NCI-H1417 (cell line): ENCODE measurements at regions not wholly inside any gene's neighbourhood (a gene's known extent, or its start where the extent isn't known, plus 50 kb on each side); places are given as distances from the start of the nearest gene placed in this dataset.

Experiments
- DNase-seq, 3 experiments: peaks; one replicate each; lab custom pipeline; 2025; lab: John Stamatoyannopoulos, UW

DNA sequence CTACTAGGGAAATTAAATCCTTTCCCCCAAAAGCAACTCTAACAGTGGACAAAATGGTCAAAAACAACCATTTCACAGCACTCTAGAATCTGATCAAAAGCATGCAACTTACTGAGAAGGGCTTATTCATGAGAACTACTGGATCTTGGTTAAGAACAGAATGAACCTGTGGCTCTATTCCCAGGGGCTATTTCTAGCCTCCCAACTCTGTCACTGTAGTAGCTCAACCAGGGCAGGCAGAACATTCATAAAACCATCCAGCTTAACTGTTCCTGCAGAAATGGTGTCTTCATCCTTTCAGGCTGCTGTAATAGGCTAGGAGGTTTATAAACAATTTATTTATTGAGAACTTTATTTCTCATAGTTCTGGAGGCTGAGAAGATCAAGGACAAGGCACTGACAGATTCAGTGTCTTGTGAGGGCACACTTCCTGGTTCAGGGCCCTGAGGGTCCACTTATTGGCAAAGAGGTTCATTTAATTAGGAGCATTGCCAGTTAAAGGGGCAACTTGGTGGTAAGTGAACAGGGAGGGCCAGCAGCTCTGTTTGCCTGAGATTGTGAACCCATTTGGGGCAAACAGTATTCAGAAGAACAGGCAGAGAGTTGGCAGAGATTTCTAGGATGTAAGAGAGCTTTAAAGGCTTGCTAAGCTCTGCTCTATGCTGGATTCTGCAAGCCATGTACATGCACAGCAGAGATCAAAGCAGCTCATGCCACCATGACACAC lies 238.5 kb upstream of the FBXL7 start:
- no peak for DNase-seq

DNA sequence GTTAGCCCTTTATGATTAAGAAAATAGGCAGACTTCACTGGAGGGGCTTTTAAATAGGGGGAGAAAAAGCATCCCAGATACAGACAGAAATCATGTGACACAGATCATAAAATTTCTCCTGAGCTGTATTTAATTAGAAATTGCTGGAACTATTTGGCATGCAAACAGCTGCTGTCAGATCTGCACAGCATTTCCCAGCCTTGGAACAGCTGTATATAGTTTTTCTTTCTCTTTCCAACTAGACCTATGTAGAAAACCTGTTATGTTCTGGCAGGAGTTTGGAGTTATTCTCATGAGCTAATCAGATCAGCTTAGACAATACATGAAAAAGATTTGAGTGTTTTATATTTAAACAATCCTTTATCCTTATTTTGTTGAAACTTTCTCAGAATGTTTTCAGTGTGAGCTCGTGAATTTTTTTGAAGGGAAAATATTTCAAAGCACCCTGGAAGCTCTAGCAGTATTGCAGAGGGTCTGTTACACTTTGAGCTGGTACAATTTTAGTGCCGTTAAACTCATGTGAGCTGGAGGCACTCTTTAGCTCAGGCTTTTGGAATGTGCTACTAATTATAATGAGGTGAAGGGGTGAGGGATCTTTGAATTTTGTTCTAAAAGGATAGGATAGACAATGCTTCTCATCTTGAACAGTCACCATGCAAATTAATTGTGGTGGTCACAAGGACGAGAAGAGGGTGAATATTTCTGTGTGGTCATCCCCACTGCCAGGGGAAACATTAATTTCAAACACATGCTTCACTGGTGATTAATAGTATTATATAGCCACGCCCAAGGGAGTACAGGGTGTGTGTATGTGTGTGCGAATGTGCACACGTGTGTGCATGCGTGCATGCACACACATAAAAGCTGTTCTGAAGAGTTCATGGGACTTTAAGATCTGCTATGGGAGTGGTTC lies 239.4 kb upstream of the FBXL7 start:
- no peak for DNase-seq

DNA sequence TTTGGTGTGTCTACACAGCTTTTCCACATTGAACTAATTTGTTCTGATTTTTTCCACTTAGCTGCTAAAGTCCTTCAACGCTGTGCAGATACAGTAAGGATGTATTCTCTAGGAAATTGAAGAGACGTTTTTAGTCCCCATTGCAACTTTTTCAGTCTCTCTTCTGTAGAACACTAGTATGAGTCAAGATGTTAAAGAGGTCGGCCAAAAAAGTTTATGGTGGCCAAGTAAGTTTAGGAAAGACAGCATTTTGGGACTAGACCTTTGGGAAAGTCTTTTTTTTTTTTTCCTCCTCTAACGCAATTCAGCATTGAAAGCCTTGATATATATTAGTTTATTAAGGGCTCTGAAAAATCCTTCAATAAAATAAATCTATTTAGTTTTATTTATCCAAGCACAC lies 243.5 kb upstream of the FBXL7 start:
- no peak for DNase-seq

DNA sequence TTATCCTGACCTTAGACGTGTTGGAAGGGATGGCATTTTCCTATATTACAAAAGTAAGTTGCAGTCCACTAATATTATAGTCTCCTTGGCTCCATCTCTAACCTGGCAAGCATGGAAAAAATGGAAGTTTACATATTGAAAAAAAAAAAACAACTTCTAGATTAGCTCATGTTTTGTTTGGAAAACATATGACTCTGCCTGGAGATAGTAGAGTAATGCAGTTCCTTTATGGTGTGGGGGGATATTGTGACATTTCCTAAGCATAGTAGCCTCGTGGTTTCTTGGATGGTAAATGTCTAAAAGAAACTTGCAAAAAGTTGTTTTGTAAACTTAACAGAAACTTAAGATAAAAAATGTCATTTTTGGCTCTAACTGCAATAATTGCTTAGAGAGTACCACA lies 244.4 kb upstream of the FBXL7 start:
- DNase-seq = no peak

DNA sequence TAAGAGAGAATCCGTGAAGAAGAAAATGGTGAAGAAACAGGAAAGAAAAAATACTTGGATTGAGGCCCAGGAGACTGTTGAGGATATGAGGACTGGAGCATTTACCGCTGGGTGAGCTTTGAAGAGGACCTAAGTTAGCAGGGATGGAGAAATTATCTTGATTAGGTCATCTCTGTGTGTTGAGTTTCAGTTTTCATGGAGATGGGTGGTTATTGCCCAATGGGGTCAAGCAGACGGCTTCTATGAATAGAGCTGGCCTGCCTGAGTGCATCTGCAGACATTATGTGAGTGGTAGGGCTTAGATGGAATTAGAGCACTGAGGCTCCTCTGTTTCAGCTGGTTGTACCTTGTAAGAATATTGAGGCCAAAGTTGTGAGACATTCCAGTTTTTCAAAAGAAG lies 245.4 kb upstream of the FBXL7 start:
- no peak for DNase-seq

DNA sequence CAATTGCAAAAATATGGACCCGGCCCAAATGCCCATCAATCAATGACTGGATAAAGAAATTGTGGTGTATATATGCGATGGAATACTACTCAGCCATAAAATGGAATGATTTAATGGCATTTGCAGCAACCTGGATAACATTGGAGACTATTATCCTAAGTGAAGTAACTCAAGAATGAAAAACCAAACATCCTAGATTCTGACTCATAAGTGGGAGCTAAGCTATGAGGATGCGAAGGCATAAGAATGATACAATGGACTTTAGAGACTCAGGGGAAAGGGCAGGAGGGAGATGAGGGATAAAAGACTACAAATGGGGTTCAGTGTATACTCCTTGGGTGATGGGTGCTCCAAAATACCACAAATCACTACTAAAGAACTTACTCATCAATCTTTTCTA lies 247.6 kb upstream of the FBXL7 start:
- no peak for DNase-seq

DNA sequence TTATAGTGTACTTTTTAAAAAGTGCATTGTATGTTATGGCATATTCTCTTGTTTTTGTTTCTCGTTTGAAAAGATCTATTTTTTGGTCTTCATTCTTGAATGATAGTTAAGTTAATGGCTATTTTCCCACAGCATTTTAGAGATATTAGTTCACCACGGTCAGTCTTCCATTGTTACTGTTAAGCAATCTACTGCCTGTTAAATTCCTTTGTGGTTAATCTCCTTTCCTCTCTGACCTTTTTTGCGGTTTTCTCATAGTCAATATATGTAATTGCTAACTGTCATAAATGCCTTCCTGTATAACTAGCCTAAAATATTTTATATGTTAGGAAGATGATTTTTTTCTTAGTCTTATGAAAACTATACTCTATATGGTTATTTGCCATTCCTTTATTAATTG lies 250.8 kb upstream of the FBXL7 start:
- no peak for DNase-seq

DNA sequence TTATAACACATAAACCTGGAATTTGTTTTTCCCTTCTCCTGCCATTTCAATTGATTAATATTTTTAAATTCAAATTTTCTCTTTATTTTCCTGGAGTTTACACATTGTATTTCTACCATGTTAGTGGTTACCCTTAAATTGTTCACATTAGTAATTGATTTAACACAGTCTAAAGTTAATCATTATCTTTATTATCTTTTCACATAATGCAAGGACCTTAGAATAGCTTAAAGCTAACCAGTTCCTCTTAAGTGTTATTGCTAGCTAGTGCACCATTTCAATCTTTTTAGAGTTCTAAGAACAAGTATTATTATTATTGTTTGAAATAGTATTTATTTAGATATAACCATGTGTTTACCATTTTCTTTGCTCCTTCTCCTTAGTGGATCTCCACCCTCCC lies 251.2 kb upstream of the FBXL7 start:
- DNase-seq = no peak

DNA sequence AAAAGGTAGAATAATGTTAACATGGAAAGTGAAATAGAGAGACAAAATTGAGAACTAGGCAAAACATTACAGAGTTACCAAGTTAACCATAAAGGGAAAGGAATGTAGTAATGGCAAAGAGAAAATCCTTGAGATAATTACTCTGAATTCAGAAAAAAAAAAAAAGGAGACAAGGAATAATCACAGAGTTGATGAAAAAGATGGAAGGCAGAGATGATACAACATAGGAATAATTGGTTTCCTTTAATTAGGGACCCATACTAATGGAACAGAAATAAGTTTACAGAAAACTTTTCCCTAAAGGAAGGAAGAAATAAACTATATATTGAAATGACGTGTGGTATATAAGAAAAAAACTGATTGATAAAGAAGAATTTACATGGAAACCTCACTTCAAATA lies 254.1 kb upstream of the FBXL7 start:
- DNase-seq = no peak

DNA sequence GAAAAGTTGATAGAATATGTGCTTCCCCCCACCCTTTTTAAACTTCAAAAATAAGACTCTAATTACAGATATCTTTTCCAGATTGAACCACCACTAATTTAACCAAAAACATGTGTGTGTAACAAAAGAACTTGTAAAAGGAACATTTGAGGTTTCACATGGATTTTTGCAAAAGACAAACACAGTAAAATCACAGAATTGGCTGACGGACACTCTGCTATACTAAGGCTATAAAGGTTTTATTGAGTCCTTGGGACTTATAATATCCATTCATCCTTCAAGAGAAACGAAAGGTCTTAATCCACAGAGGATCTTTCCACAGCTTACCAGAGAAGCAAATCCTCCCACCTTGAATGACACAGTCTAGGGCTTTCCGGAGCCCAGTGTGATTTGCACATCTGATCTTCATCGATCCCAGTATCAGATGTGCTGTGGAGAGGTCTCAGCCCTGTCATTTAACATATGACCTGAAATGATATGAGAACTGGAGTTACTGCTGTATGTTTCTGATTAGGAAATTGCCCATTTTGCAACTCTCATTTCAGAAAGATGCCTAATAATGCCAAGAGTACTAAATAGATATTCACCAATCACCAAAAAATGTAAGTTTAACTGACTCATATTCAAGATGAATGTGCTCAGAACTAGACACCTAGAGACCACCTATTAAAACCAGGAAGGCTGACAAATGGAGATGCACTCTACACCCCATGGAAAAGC lies 256.5 kb upstream of the FBXL7 start:
- DNase-seq = no peak

DNA sequence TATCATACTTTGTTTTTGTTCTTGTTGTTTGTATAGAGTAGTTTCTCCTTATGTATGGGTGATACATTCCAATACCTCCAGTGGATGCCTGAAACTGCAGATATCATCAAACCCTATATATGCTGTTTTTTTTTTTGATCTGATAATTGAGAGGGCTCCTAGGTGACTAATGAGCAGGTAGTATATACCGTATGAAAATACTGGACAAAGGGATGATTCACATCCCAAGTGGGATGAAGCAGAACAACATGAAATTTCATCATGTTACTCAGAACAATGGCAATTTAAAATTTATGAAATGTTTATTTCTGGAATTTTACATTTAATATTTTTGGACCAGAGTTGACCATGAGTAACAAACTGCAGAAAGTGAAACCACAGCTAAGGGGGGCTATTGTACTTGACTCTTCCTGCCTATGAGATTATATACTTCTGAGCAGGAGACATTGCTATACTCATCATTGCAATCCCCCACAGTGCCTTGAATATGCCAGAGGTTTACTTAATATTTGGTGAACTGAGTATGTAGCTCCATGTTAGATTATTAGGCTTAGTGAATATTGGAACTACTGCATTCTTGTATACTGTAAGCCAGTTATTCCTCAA lies 258.7 kb upstream of the FBXL7 start:
- DNase-seq = no peak

DNA sequence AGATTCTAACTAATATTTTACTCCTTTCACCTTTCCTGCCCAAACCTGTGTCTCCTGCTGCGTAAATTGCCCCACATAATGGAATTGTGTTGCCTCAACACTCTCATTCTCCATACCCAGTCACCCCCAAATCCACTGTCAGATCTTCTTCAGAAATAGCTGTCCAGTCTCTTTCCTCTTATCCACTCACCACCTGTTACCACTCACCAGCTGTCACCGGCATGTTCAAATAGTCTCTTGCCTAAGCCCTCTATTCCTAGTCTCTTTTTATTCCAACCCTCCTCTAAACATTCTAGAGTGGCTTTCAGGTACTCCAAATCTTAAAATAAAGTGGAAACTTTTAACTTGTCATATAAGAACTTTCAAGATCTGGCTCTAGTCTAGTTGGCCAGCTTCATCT lies 262.0 kb upstream of the FBXL7 start:
- DNase-seq = no peak

DNA sequence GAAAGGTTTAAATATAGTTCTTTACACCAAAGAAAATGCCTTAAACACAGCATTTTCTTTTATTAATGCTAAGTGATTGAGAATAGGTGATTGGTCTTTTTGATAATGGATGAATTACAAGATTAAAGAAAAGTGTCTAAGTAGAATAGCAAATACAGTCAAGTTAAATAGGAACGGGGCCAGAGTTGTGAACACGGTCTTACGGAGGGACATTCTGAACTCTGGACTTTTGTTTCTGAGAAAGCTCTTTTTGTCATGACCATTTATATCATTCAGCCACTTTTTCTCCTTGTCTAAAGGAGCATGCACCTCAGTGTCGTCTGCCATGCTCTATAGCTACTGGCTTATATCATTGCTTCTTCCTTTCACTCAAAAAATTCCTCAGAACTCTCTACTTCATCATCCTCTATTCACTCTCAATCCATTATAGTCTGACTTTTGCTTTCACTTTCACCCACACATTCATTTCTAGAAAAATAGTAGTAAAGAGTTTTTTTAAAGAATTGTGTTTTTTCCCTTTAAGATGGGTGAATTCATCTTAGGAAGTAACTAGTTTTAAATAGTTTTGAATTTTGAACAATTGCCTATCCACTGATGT lies 263.0 kb upstream of the FBXL7 start:
- DNase-seq = no peak

DNA sequence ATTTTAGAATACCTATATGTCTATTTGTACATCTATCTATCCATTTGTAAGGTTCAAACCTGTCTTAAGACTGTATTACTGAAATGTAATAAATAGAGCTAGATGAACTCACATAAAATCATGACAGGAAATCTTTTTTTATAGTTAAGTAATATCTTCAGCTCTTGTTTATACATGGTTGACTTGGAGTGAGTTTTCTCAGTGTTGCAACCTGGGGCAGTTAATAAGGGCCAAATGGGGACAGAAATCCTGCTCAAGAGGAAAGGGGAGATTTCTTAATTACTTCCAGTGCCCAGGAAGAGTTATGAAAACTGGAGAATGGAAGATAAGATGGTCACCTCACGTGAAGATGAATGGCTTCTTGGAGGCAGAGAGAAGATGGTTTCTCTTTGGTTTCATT lies 265.1 kb upstream of the FBXL7 start:
- DNase-seq = no peak

DNA sequence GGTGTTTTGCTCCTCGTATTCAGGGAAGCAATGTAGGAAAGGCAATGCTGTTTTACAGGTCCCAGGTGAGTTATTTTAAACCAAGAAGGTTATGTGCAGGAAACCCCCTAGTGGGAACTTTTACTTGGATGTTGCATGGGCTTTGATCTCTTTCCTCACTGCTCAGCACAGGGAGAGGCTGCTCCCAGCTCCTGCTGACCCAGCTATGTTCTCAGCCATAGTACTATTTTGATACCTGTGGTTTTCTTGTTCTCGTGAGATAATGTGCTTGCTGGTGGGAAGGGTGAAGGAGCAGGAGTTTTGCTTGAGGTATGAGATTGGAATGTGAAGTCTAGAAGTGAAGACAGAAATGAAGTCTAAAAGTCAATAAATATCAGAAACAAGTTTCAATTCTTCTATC lies 265.6 kb upstream of the FBXL7 start:
- no peak for DNase-seq

DNA sequence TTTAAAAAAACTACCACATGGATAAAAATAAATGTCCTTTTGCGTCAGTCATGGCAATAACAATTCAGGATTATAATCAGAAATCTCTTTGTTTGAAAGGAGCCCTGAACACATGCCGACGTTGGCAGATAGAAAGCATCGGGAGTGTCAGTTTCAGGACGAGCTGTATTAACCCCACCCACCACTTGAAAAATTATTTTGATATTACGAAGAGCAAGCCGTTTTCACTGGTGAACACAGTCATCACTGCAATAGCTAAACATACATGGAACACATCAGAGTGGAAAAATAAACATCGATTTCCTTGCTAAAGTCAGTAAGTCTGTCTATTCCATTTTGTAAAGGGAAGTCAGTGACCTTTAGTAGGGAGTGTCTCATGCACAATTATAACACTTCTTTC lies 266.4 kb upstream of the FBXL7 start:
- no peak for DNase-seq

DNA sequence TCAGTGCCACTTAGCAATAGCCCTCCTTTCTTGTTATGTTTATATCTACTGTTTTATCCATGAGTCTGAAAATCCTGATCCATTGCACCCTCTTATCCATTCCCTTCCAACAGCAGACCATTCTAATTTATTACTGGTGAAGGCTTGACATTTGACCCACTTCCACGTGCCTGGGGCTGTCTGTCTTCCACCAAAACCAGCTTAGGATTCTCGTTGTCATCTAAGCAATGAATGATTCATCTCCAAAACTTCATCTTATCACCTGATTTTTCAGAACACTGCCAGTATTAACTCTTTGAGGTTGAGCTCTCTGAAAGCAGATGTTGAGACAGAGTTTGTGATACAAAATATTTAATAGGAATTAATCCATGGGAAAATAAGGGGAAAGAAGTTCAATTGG lies 277.8 kb upstream of the FBXL7 start:
- DNase-seq = no peak

DNA sequence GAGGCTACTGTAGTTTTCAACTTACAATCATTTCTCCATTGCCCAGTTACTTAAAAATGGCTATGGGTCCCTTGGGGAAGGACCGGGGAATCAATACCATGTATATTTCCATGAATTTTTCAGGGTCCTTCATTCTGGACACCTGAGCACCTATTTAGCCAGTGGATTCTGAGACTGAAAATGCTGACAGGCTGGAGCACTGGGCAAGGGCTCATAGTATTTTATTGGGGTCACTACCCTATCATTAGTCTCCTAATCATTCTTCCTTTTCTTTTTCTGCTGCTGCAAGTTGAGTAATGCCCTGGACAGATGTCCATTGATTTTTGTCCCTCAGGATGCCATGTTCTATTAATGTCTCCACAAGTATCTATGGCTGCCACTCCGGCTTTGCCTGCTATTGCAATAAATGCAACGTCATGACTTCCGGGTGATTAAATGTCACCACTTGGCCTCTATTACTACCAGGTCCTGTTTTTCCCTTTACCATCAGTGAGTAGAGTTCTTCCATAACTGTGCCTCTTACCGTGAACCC lies 279.3 kb upstream of the FBXL7 start:
- DNase-seq = no peak

DNA sequence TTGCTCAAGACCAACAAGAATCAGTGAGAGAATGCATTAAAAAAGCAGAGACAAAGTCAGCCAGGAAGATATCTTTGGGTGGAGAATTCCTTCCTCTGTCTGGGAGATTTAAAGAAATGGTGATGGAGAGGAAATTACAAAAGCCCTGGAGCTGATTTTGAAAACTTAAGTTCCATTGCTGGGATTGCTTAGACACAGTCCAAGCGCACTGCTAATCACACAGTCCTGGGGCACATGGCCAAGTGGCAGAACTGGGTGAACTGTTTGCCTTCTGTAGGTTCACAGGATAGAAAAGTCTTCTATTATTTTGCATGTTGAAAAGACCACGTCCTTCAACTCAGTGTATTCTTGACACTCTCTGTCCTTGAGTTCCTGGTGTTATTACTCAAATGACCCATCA lies 284.9 kb upstream of the FBXL7 start:
- no peak for DNase-seq

DNA sequence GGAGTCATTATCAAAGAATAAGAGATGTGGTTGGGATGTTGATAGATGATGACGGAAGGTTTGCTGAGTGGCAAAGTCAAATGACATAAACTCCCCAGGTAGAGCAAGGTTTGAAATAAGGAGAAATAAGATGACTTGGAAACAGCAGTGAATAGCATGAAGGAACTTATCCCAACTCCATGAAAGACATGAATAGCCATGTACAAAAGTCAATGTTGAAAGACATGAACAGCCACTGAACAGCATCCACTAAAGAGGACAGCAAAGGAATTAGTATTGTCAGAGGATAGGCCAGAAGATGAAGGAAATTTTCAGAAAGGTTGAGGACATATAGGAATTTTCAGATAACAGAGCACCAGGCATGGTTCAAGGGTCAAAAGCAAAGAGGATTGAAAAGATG lies 286.0 kb upstream of the FBXL7 start:
- DNase-seq = no peak

DNA sequence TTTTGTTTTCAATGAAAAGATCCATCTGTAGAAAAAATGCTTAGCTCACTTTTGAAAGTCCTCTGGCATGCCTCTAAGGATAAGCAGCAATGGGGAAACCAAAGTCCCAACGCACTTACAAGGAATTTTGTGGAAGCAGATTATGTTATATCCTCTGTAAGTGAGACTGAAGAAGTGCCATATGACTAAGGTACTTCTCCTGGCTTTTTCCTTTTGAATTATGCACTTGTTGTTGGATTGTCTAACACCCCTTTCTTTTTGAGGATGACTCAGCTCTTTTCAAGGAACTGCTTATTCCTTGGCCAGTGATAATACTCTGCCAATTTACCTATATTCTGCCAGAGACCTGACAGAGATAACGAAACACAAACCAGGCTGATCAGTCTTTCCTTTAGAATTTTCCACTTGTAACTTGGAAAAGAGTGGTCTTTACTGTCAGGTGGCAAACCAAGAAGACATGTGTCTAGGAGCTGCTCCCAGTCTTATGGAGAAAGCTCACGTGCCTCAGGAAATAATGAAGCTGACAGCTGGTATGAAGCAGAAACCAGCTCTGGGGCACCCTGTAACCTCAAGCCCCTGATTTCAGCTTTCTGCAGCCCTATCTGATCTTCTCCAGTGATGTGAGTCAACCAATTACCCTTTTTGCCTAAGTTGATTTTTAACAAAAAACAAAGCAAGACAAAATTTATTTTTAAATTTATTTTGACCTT lies 290.8 kb upstream of the FBXL7 start:
- DNase-seq = no peak
